A172 (cell line): ENCODE measurements at regions not wholly inside any gene's neighbourhood (a gene's known extent, or its start where the extent isn't known, plus 50 kb on each side); places are given as distances from the start of the nearest gene placed in this dataset.

Experiments
- DNase-seq: peaks from one replicate; pipeline ENCODE4 v3.0.0-alpha.2; 2015; ENCODE audit warnings: low spot score

- no peak for DNase-seq
Observed at GRCh38 chr2:175568109-175568730, 386.7 kb upstream of the ATP5MC3 start.

GRCh38 chr2:175567435-175568061 lies 386.0 kb upstream of the ATP5MC3 start:
- peak; percentile 25 for DNase-seq

- no peak for DNase-seq
Observed at GRCh38 chr2:175560521-175561169, 379.1 kb upstream of the ATP5MC3 start.

GRCh38 chr2:175559613-175560012 lies 378.1 kb upstream of the ATP5MC3 start:
- DNase-seq, result no peak

- DNase-seq, result no peak
Observed at GRCh38 chr2:175557810-175558377, 376.4 kb upstream of the ATP5MC3 start.

GRCh38 chr2:175553910-175554309 lies 372.4 kb upstream of the ATP5MC3 start:
- DNase-seq, result no peak

- DNase-seq, result no peak
Observed at GRCh38 chr2:175552902-175553301, 371.4 kb upstream of the ATP5MC3 start.

GRCh38 chr2:175540421-175540820 lies 358.9 kb upstream of the ATP5MC3 start:
- DNase-seq, result no peak

GRCh38 chr2:175539122-175539521 lies 357.6 kb upstream of the ATP5MC3 start:
- no peak for DNase-seq

GRCh38 chr2:175536059-175536458 lies 354.5 kb upstream of the ATP5MC3 start:
- no peak for DNase-seq

GRCh38 chr2:175535631-175536030 lies 354.1 kb upstream of the ATP5MC3 start:
- DNase-seq, result no peak

GRCh38 chr2:175525975-175526374 lies 344.5 kb upstream of the ATP5MC3 start:
- DNase-seq, result peak; percentile 5

- no peak for DNase-seq
Observed at GRCh38 chr2:175523001-175523400, 341.5 kb upstream of the ATP5MC3 start.

- no peak for DNase-seq
Observed at GRCh38 chr2:175518206-175518605, 336.7 kb upstream of the ATP5MC3 start.

- DNase-seq, result no peak
Observed at GRCh38 chr2:175516555-175516954, 335.0 kb upstream of the ATP5MC3 start.

- DNase-seq, result no peak
Observed at GRCh38 chr2:175500255-175500654, 318.7 kb upstream of the ATP5MC3 start.

- no peak for DNase-seq
Observed at GRCh38 chr2:175490360-175490791, 308.9 kb upstream of the ATP5MC3 start.

GRCh38 chr2:175478096-175478768 lies 296.7 kb upstream of the ATP5MC3 start:
- peak; percentile 22 for DNase-seq

GRCh38 chr2:175476948-175477347 lies 295.4 kb upstream of the ATP5MC3 start:
- DNase-seq, result no peak

GRCh38 chr2:175476374-175476773 lies 294.9 kb upstream of the ATP5MC3 start:
- DNase-seq, result no peak

- no peak for DNase-seq
Observed at GRCh38 chr2:175475130-175475529, 293.6 kb upstream of the ATP5MC3 start.

- no peak for DNase-seq
Observed at GRCh38 chr2:175468431-175469098, 287.1 kb upstream of the ATP5MC3 start.
